H1 (cell line): ENCODE measurements at regions not wholly inside any gene's neighbourhood (a gene's known extent, or its start where the extent isn't known, plus 50 kb on each side); places are given as distances from the start of the nearest gene placed in this dataset.

Experiments
- CTCF ChIA-PET: fragments of 300-600 bp; sonication (Branson Sonifier 250); formaldehyde crosslinking; loops from one replicate; lab custom pipeline; 2021; ENCODE audit not compliant: partially characterized antibody; lab: Charles Lee
- POLR2A ChIA-PET: fragments of 300-600 bp; sonication (Branson Sonifier 250); formaldehyde crosslinking; loops from one replicate; lab custom pipeline; 2021; ENCODE audit warnings: inconsistent platforms; ENCODE audit not compliant: partially characterized antibody; lab: Charles Lee
- DNase-seq, 2 experiments: peaks; one replicate each; pipeline versions ENCODE4 v3.0.0 to v3.0.0-alpha.2; 2010 to 2022; ENCODE audit warnings: low spot score in 2 of 2, low read depth in 1 of 2, mixed read lengths in 1 of 2
- FAIRE-seq: peaks from 2 replicates; lab custom pipeline; 2011; peaks lifted over from hg19 to GRCh38; lab: Jason Lieb, UNC
- H2AFZ ChIP-seq: 2 replicates; pipeline ENCODE4 v1.8.1; 2012; ENCODE audit warnings: low read length, inconsistent platforms
- H2AK5ac ChIP-seq: 2 replicates; pipeline ENCODE4 v1.6.1; 2013; ENCODE audit warnings: low read depth, low read length
- H2BK120ac ChIP-seq: replicated peaks from 2 replicates; pipeline ENCODE3; 2013; ENCODE audit warnings: low read depth, low read length, inconsistent platforms
- H2BK12ac ChIP-seq: 2 replicates; pipeline ENCODE4 v1.6.1; 2013; ENCODE audit warnings: low read depth, low read length
- H2BK15ac ChIP-seq: 2 replicates; pipeline ENCODE4 v1.6.1; 2013; ENCODE audit warnings: low read length
- H2BK20ac ChIP-seq: 2 replicates; pipeline ENCODE4 v1.6.1; 2013; ENCODE audit warnings: low read length
- H2BK5ac ChIP-seq: 2 replicates; pipeline ENCODE4 v1.6.1; 2013; ENCODE audit warnings: low read depth, low read length
- H3K14ac ChIP-seq: 2 replicates; pipeline ENCODE4 v1.6.1; 2013; ENCODE audit warnings: inconsistent platforms; ENCODE audit not compliant: insufficient read length
- H3K18ac ChIP-seq: 2 replicates; pipeline ENCODE4 v1.6.1; 2013; ENCODE audit warnings: low read length; ENCODE audit errors: extremely low read depth
- H3K23ac ChIP-seq: 2 replicates; pipeline ENCODE4 v1.6.1; 2013; ENCODE audit warnings: inconsistent platforms; ENCODE audit not compliant: insufficient read length
- H3K23me2 ChIP-seq: 2 replicates; pipeline ENCODE4 v1.6.1; 2013; ENCODE audit warnings: low read depth, low read length
- H3K27ac ChIP-seq: 2 replicates; pipeline ENCODE4 v1.6.1; 2011; ENCODE audit warnings: low read depth, low read length, inconsistent platforms
- H3K27me3 ChIP-seq, 4 experiments: replicated peaks in 1 of 4; 1 replicate in 1 of 4; 2 replicates in 3 of 4; pipeline versions ENCODE4 v1.6.1 to v1.8.1; 2011 to 2013; ENCODE audit warnings: low read length in 3 of 4, mild to moderate bottlenecking in 3 of 4, inconsistent platforms in 2 of 4, mixed read lengths in 2 of 4, moderate library complexity in 1 of 4; ENCODE audit not compliant: control insufficient read depth in 3 of 4, insufficient read depth in 3 of 4; ENCODE audit errors: extremely low read depth in 1 of 4
- H3K36me3 ChIP-seq, 4 experiments: 2 replicates each; pipeline versions ENCODE4 v1.6.1 to v1.8.1; 2011 to 2013; ENCODE audit warnings: mild to moderate bottlenecking in 4 of 4, low read length in 3 of 4, moderate library complexity in 2 of 4, control low read depth in 1 of 4, inconsistent platforms in 1 of 4; ENCODE audit not compliant: insufficient read depth in 4 of 4, control insufficient read depth in 2 of 4
- H3K4ac ChIP-seq: replicated peaks from 2 replicates; pipeline ENCODE3; 2013; ENCODE audit warnings: low read length, low read depth, mixed read lengths, inconsistent platforms; ENCODE audit not compliant: insufficient read length
- H3K4me1 ChIP-seq, 4 experiments: replicated peaks in 1 of 4; 1 replicate in 1 of 4; 2 replicates in 3 of 4; pipeline versions ENCODE4 v1.6.1 to v1.8.1; 2011 to 2013; ENCODE audit warnings: low read length in 3 of 4, inconsistent platforms in 2 of 4, mixed read lengths in 1 of 4; ENCODE audit not compliant: insufficient read depth in 4 of 4, control insufficient read depth in 3 of 4
- H3K4me2 ChIP-seq, 2 experiments: 2 replicates each; pipeline versions ENCODE4 v1.6.1 to v1.8.1; 2011 to 2013; ENCODE audit warnings: low read depth in 2 of 2, low read length in 2 of 2, control low read depth in 1 of 2, inconsistent platforms in 1 of 2, mild to moderate bottlenecking in 1 of 2; ENCODE audit not compliant: insufficient read depth in 1 of 2
- H3K4me3 ChIP-seq, 4 experiments: fragments of 200-600, 300-600 bp in 1 of 4; sonication (generic), shearing (Covaris generic), sonication (Bioruptor Twin) in 1 of 4; 2 replicates each; pipeline versions ENCODE4 v1.5.1 to v1.8.1; 2011 to 2016; ENCODE audit warnings: low read length in 4 of 4, low read depth in 3 of 4, control low read depth in 2 of 4, inconsistent platforms in 2 of 4, mild to moderate bottlenecking in 2 of 4, mixed read lengths in 1 of 4, moderate library complexity in 1 of 4; ENCODE audit not compliant: insufficient read depth in 2 of 4; ENCODE audit errors: extremely low read depth in 1 of 4
- H3K56ac ChIP-seq: replicated peaks from 2 replicates; pipeline ENCODE3; 2013; ENCODE audit warnings: low read depth, mild to moderate bottlenecking, mixed read lengths, low read length, inconsistent platforms; ENCODE audit not compliant: insufficient read length
- H3K79me1 ChIP-seq: 2 replicates; pipeline ENCODE4 v1.6.1; 2013; ENCODE audit warnings: low read depth, low read length, control low read depth
- H3K79me2 ChIP-seq, 2 experiments: 2 replicates each; pipeline versions ENCODE4 v1.6.1 to v1.8.1; 2012 to 2013; ENCODE audit warnings: low read length in 2 of 2, mild to moderate bottlenecking in 2 of 2, inconsistent platforms in 1 of 2; ENCODE audit not compliant: insufficient read depth in 2 of 2, control insufficient read depth in 1 of 2
- H3K9ac ChIP-seq, 4 experiments: replicated peaks in 1 of 4; 1 replicate in 1 of 4; 2 replicates in 3 of 4; pipeline versions ENCODE4 v1.6.1 to v1.8.1; 2011 to 2013; ENCODE audit warnings: low read depth in 3 of 4, low read length in 3 of 4, control low read depth in 2 of 4, mild to moderate bottlenecking in 2 of 4, moderate library complexity in 2 of 4, inconsistent platforms in 1 of 4; ENCODE audit errors: extremely low read depth in 1 of 4
- H3K9me3 ChIP-seq, 2 experiments: 2 replicates each; pipeline versions ENCODE4 v1.6.1 to v1.8.1; 2012 to 2013; ENCODE audit warnings: mild to moderate bottlenecking in 2 of 2, moderate library complexity in 2 of 2, control low read depth in 1 of 2, inconsistent platforms in 1 of 2, low read depth in 1 of 2, low read length in 1 of 2, mixed read lengths in 1 of 2; ENCODE audit not compliant: insufficient read depth in 2 of 2
- H4K20me1 ChIP-seq, 2 experiments: replicated peaks in 1 of 2; 2 replicates each; pipeline versions ENCODE3 to v1.8.1; 2011 to 2013; ENCODE audit warnings: inconsistent platforms in 2 of 2, low read length in 2 of 2, mild to moderate bottlenecking in 1 of 2; ENCODE audit not compliant: insufficient read depth in 2 of 2, control insufficient read depth in 1 of 2
- H4K5ac ChIP-seq: 2 replicates; pipeline ENCODE4 v1.6.1; 2013; ENCODE audit warnings: low read length, low read depth, mixed read lengths, inconsistent platforms; ENCODE audit not compliant: insufficient read length
- H4K8ac ChIP-seq: 2 replicates; pipeline ENCODE4 v1.8.0; 2013; ENCODE audit warnings: mild to moderate bottlenecking, moderate library complexity, low read length, inconsistent platforms; ENCODE audit not compliant: insufficient read depth; ENCODE audit errors: extremely low read depth
- H4K91ac ChIP-seq: replicated peaks from 2 replicates; pipeline ENCODE3; 2013; ENCODE audit warnings: low read length, mixed read lengths, inconsistent platforms; ENCODE audit not compliant: insufficient read length
- ASH2L ChIP-seq: fragments of 200-600, 300-600 bp; sonication (generic); IDR thresholded peaks from one replicate; pipeline ENCODE4 v1.7.1; 2017; ENCODE audit warnings: low read length
- BACH1 ChIP-seq: IDR thresholded peaks from 2 replicates; pipeline ENCODE4 v1.6.1; 2012; ENCODE audit warnings: low read length, improper control_type of control experiment
- CBX8 ChIP-seq: fragments of 300-800, 300-1000 bp; sonication (generic); IDR thresholded peaks from 2 replicates; pipeline ENCODE4 v1.7.1; 2016; ENCODE audit warnings: low read depth, low read length, borderline replicate concordance
- CHD2 ChIP-seq: IDR thresholded peaks from 2 replicates; pipeline ENCODE4 v1.6.1; 2012; ENCODE audit warnings: low read length, improper control_type of control experiment
- MAFK ChIP-seq: IDR thresholded peaks from 2 replicates; pipeline ENCODE4 v1.6.1; 2012; ENCODE audit warnings: low read depth, mild to moderate bottlenecking, improper control_type of control experiment, low read length
- POLR2A ChIP-seq, 2 experiments: IDR thresholded peaks; 1 replicate in 1 of 2; 2 replicates in 1 of 2; pipeline ENCODE4 v1.6.1; 2011; ENCODE audit warnings: low read depth in 2 of 2, low read length in 2 of 2, mild to moderate bottlenecking in 2 of 2; ENCODE audit errors: control extremely low read depth in 1 of 2
- POU5F1 ChIP-seq: IDR thresholded peaks from 2 replicates; pipeline ENCODE4 v1.6.1; 2011; ENCODE audit warnings: low read depth, mild to moderate bottlenecking, low read length, moderate library complexity
- RNF2 ChIP-seq: fragments of 200-900, 300-1000 bp; sonication (generic); IDR thresholded peaks from 2 replicates; pipeline ENCODE4 v1.7.1; 2016; ENCODE audit warnings: borderline replicate concordance, low read depth, mild to moderate bottlenecking, antibody characterized with exemption, low read length; ENCODE audit not compliant: poor library complexity, severe bottlenecking; ENCODE audit errors: missing control alignments
- RXRA ChIP-seq: IDR thresholded peaks from 2 replicates; pipeline ENCODE4 v1.6.1; 2011; ENCODE audit warnings: low read depth, mild to moderate bottlenecking, low read length, moderate library complexity; ENCODE audit not compliant: insufficient read depth
- SRF ChIP-seq: IDR thresholded peaks from 2 replicates; pipeline ENCODE4 v1.6.1; 2011; ENCODE audit warnings: mild to moderate bottlenecking, low read depth, low read length, moderate library complexity
- TAF1 ChIP-seq: IDR thresholded peaks from 2 replicates; pipeline ENCODE4 v1.6.1; 2011; ENCODE audit warnings: mild to moderate bottlenecking, low read depth, low read length
- TBP ChIP-seq: IDR thresholded peaks from 2 replicates; pipeline ENCODE4 v1.6.1; 2011; ENCODE audit warnings: low read depth, low read length, improper control_type of control experiment
- TEAD4 ChIP-seq: IDR thresholded peaks from 2 replicates; pipeline ENCODE4 v1.6.1; 2012; ENCODE audit warnings: low read depth, low read length, inconsistent platforms, mixed read lengths
- WGBS, 2 experiments: shearing (Covaris generic) in 1 of 2; methylation state at CpG; one replicate each; pipeline versions ENCODE4 v1.1.6 to v1.1.7; 2013 to 2015; ENCODE audit warnings: low lambda C conversion rate in 2 of 2, mixed read lengths in 2 of 2, inconsistent platforms in 1 of 2, low coverage in 1 of 2, missing lambda C conversion rate in 1 of 2; ENCODE audit not compliant: insufficient replicate concordance in 2 of 2, insufficient coverage in 1 of 2, insufficient read length in 1 of 2; ENCODE audit errors: extremely low coverage in 1 of 2, missing lambda C conversion rate in 1 of 2; 5-methylcytosine and 5-hydroxymethylcytosine counted together

GRCh38 chr5:22928821-22929482 is 75.8 kb upstream of the CDH12 start:
- H2AFZ ChIP-seq: 0 out of 2 replicates have a peak overlapping the region, but pooled peaks have one; percentile 26
- H4K8ac ChIP-seq: no peak overlapping the region
- no peaks in the 10 kb centered on the region for H3K79me1 ChIP-seq
- peak; percentile 3 to 48 for DNase-seq
- no peak overlapping the region for H4K5ac ChIP-seq
- no peaks in the 10 kb centered on the region for H3K23me2 ChIP-seq
- no peak overlapping the region for H2BK120ac ChIP-seq
- H3K9me3 ChIP-seq: 0 out of 4 replicates have a peak, but pooled peaks cover 0 to 5% of the 10 kb centered on the region in 2 experiments
- H2AK5ac ChIP-seq: no peak overlapping the region
- ChIA-PET POLR2A (interaction anchor here (1.3 to 1.4 kb wide), 2 partner anchors 11 to 17 kb away, joined by 3 to 4 read pairs; no protein-coding TSS in a partner anchor), CTCF (interaction anchor here (1.0 to 1.3 kb wide), 2 partner anchors 53 to 280 kb away, joined by 3 read pairs; no protein-coding TSS in a partner anchor)
- H3K79me2 ChIP-seq: no peaks in the 10 kb centered on the region
- H3K4me3 ChIP-seq: peak overlapping the region in 1 of 4 experiments; percentile 11; a peak in 1 of 8 replicates
- peak overlapping the region; percentile 93 for H3K27ac ChIP-seq
- 0 out of 2 replicates have a peak overlapping the region, but pooled peaks have one; percentile 56 for H2BK20ac ChIP-seq
- no peak overlapping the region for H3K14ac ChIP-seq
- H2BK12ac ChIP-seq: peak overlapping the region; percentile 19; the same call in 1 of the 2 replicates
- H4K20me1 ChIP-seq: no peaks in the 10 kb centered on the region
- peak; percentile 69 for FAIRE-seq
- no peak overlapping the region for H3K18ac ChIP-seq
- H3K4ac ChIP-seq: no peak overlapping the region
- no peaks in the 10 kb centered on the region; a peak in 1 of 8 replicates for H3K36me3 ChIP-seq
- peaks cover 1 to 6% (median 3%) of the 10 kb centered on the region in 4 experiments; a peak in 4 of 7 replicates for H3K4me1 ChIP-seq
- peak overlapping the region in 3 of 4 experiments; percentile 31 to 46 (median 35); a peak in 3 of 7 replicates for H3K9ac ChIP-seq
- H3K4me2 ChIP-seq: peak overlapping the region in 1 of 2 experiments; percentile 18; a peak in 1 of 4 replicates
- H3K23ac ChIP-seq: no peak overlapping the region
- H3K56ac ChIP-seq: no peak overlapping the region
- H2BK15ac ChIP-seq: no peak overlapping the region
- no peak overlapping the region for H4K91ac ChIP-seq
- H3K27me3 ChIP-seq: no peaks in the 10 kb centered on the region
- WGBS, 2 experiments: 75% methylated on average over 1 of the region's 1 CpG; no CpG with 5 or more reads in 1 of the 2 experiments
- peak overlapping the region; percentile 82; the same call in 1 of the 2 replicates for H2BK5ac ChIP-seq
- TF ChIP-seq POU5F1 (no peak), TBP (peak; percentile 34; the same call in 1 of the 2 replicates), BACH1 (no peak), RXRA (no peak), POLR2A (IDR thresholded peaks at IDR 0.05; ENCODE audit: control extremely low read depth in 1 of 2, low read depth in 2 of 2, low read length in 2 of 2) (no peak), MAFK (no peak; the same call in 1 of the 2 replicates), RNF2 (no peak), SRF (peak; percentile 98), CHD2 (no peak), TEAD4 (peak; percentile 71), TAF1 (peak; percentile 44; the same call in 1 of the 2 replicates), ASH2L (peak; percentile 44), CBX8 (no peak)
